GM12878 (cell line): ENCODE measurements at regions not wholly inside any gene's neighbourhood (a gene's known extent, or its start where the extent isn't known, plus 50 kb on each side); places are given as distances from the start of the nearest gene placed in this dataset.

Experiments
- ATAC-seq: fragments of 200-7000 bp; cut with Tn5 transposase; 3 replicates; pipeline ENCODE4 v1.9.1; 2020; ENCODE audit warnings: mild to moderate bottlenecking, moderate library complexity
- BruUV-seq: library from RNA; stranded (reverse); fragments of 400-500 nt; replicated peaks from 2 replicates; lab custom pipeline; 2021; lab: Mats Ljungman, UMichigan
- CTCF ChIA-PET: fragments of 300-600 bp; sonication (Branson Sonifier 250); formaldehyde crosslinking; extraction: SDS; loops from one replicate; lab custom pipeline; 2021; ENCODE audit warnings: inconsistent platforms; lab: Yijun Ruan, JAX
- POLR2A ChIA-PET: fragments of 350-600 bp; formaldehyde crosslinking; extraction: SDS; loops from one replicate; lab custom pipeline; 2021; ENCODE audit warnings: inconsistent platforms; lab: Charles Lee
- RAD21 ChIA-PET: fragments of 300-600 bp; sonication (Branson Sonifier 250); formaldehyde crosslinking; loops from one replicate; lab custom pipeline; 2023; ENCODE audit warnings: antibody characterized with exemption; ENCODE audit not compliant: unreplicated experiment; lab: Charles Lee
- SMC1A ChIA-PET: fragments of 300-600 bp; sonication (Branson Sonifier 250); formaldehyde crosslinking; loops from one replicate; lab custom pipeline; 2023; ENCODE audit not compliant: unreplicated experiment, uncharacterized antibody; lab: Charles Lee
- DNase-seq: peaks from one replicate; pipeline ENCODE4 v3.0.0-alpha.2; 2011; ENCODE audit warnings: low read depth, low spot score
- FAIRE-seq: peaks from 3 replicates; lab custom pipeline; 2011; peaks lifted over from hg19 to GRCh38; lab: Jason Lieb, UNC
- H2AFZ ChIP-seq: 2 replicates; pipeline ENCODE4 v1.6.0; 2011; ENCODE audit warnings: low read depth, low read length, control low read depth; ENCODE audit not compliant: control insufficient read depth
- H3K27ac ChIP-seq: 2 replicates; pipeline ENCODE4 v1.5.1; 2011; ENCODE audit warnings: control low read depth; ENCODE audit not compliant: control insufficient read depth, insufficient read depth
- H3K27me3 ChIP-seq, 2 experiments: replicated peaks in 1 of 2; 2 replicates each; pipeline versions ENCODE4 v1.6.0 to v1.6.1; 2011; ENCODE audit warnings: low read length in 1 of 2; ENCODE audit not compliant: control insufficient read depth in 2 of 2, insufficient read depth in 2 of 2
- H3K36me3 ChIP-seq, 2 experiments: 2 replicates each; pipeline ENCODE4 v1.5.1; 2011; ENCODE audit warnings: low read length in 1 of 2; ENCODE audit not compliant: control insufficient read depth in 2 of 2, insufficient read depth in 2 of 2
- H3K4me1 ChIP-seq: 2 replicates; pipeline ENCODE4 v1.6.1; 2011; ENCODE audit warnings: mild to moderate bottlenecking, low read length, moderate library complexity, mixed read lengths; ENCODE audit not compliant: control insufficient read depth, insufficient read depth
- H3K4me2 ChIP-seq: 2 replicates; pipeline ENCODE4 v1.6.0; 2011; ENCODE audit warnings: control low read depth; ENCODE audit not compliant: control insufficient read depth, insufficient read depth
- H3K4me3 ChIP-seq: fragments of 200-600 bp; sonication (generic); 2 replicates; pipeline ENCODE4 v1.5.1; 2016
- H3K79me2 ChIP-seq: 2 replicates; pipeline ENCODE4 v1.6.0; 2011; ENCODE audit warnings: low read length; ENCODE audit not compliant: control insufficient read depth, insufficient read depth
- H3K9ac ChIP-seq: 2 replicates; pipeline ENCODE4 v1.8.0; 2011; ENCODE audit warnings: low read length, control low read depth, mixed read lengths; ENCODE audit not compliant: control insufficient read depth, insufficient read depth
- H3K9me3 ChIP-seq: replicated peaks from 3 replicates; pipeline ENCODE4 v1.5.1; 2011; ENCODE audit warnings: mild to moderate bottlenecking, low read length; ENCODE audit not compliant: control insufficient read depth, insufficient read depth
- H4K20me1 ChIP-seq: 2 replicates; pipeline ENCODE4 v1.6.0; 2011; ENCODE audit not compliant: control insufficient read depth, insufficient read depth
- BACH1 ChIP-seq: fragments of 450-650 bp; IDR thresholded peaks from 2 replicates; pipeline ENCODE4 v1.6.1; 2017; ENCODE audit warnings: mild to moderate bottlenecking, borderline replicate concordance
- CREB1 ChIP-seq: IDR thresholded peaks from 2 replicates; pipeline ENCODE4 v1.6.1; 2012; ENCODE audit warnings: low read depth, mild to moderate bottlenecking, inconsistent platforms
- EP300 ChIP-seq, 2 experiments: fragments of 150-350 bp in 1 of 2; IDR thresholded peaks; 2 replicates each; pipeline ENCODE4 v1.6.1; 2011 to 2012; ENCODE audit warnings: low read depth in 2 of 2, low read length in 2 of 2, borderline replicate concordance in 1 of 2, improper control_type of control experiment in 1 of 2, inconsistent platforms in 1 of 2; ENCODE audit not compliant: control insufficient read depth in 1 of 2
- FOS ChIP-seq: IDR thresholded peaks from 3 replicates; pipeline ENCODE4 v1.6.1; 2011; ENCODE audit warnings: borderline replicate concordance; ENCODE audit not compliant: insufficient read length; ENCODE audit errors: extremely low read depth
- GABPA ChIP-seq: IDR thresholded peaks from 2 replicates; pipeline ENCODE4 v1.6.1; 2014; ENCODE audit warnings: antibody characterized with exemption, low read depth, mild to moderate bottlenecking, inconsistent platforms
- HDAC2 ChIP-seq: fragments of 200-600 bp; sonication (generic); IDR thresholded peaks from 2 replicates; pipeline ENCODE4 v1.6.1; 2017
- HSF1 ChIP-seq: fragments of 150-350 bp; IDR thresholded peaks from 2 replicates; pipeline ENCODE4 v1.6.1; 2014; ENCODE audit warnings: mild to moderate bottlenecking, low read depth, low read length
- MTA2 ChIP-seq: fragments of 450-650 bp; IDR thresholded peaks from 2 replicates; pipeline ENCODE4 v1.6.1; 2016; ENCODE audit warnings: low read depth, mild to moderate bottlenecking, moderate library complexity
- MYC ChIP-seq: IDR thresholded peaks from 2 replicates; pipeline ENCODE4 v1.6.1; 2011; ENCODE audit warnings: mild to moderate bottlenecking, low read length, moderate library complexity, inconsistent platforms; ENCODE audit not compliant: insufficient read depth, insufficient replicate concordance, insufficient read length, severe bottlenecking
- NFXL1 ChIP-seq: fragments of 450-650 bp; IDR thresholded peaks from 2 replicates; pipeline ENCODE4 v1.6.1; 2017; ENCODE audit warnings: antibody characterized with exemption, mild to moderate bottlenecking, borderline replicate concordance
- SMAD1 ChIP-seq: fragments of 450-650 bp; IDR thresholded peaks from 2 replicates; pipeline ENCODE4 v1.6.1; 2018; ENCODE audit warnings: mild to moderate bottlenecking, low read depth; ENCODE audit not compliant: partially characterized antibody
- TARDBP ChIP-seq: IDR thresholded peaks from 2 replicates; pipeline ENCODE4 v1.6.1; 2016; ENCODE audit warnings: borderline replicate concordance
- YY1 ChIP-seq: IDR thresholded peaks from 2 replicates; pipeline ENCODE4 v1.6.1; 2011; ENCODE audit warnings: low read depth, mild to moderate bottlenecking, low read length
- ZBED1 ChIP-seq: IDR thresholded peaks from 2 replicates; pipeline ENCODE4 v1.6.1; 2016; ENCODE audit warnings: borderline replicate concordance
- ZNF207 ChIP-seq: fragments of 450-650 bp; IDR thresholded peaks from 2 replicates; pipeline ENCODE4 v1.6.1; 2014; ENCODE audit warnings: antibody characterized with exemption, mild to moderate bottlenecking, borderline replicate concordance
- WGBS: methylation state at CpG from one replicate; pipeline ENCODE4 v1.1.6; 2016; ENCODE audit warnings: low lambda C conversion rate; ENCODE audit not compliant: insufficient replicate concordance, insufficient coverage; ENCODE audit errors: missing lambda C conversion rate; 5-methylcytosine and 5-hydroxymethylcytosine counted together
- in situ Hi-C: fragments of 300-500 bp; cut with MboI; formaldehyde crosslinking; loops from 9 replicates; pipeline ENCODE4 v1.14.3; 2018; ENCODE audit warnings: mixed read lengths
- intact Hi-C: fragments of 100-400 bp; cut with micrococcal nuclease; formaldehyde crosslinking; loops from one replicate; pipeline ENCODE4 v1.14.2; 2022; ENCODE audit not compliant: unreplicated experiment
- TF ChIP-seq, protein P1 (sequence below): IDR thresholded peaks from 2 replicates; pipeline ENCODE4 v1.6.1; 2011; ENCODE audit warnings: borderline replicate concordance, low read depth, mild to moderate bottlenecking, moderate library complexity, mixed read lengths, low read length; ENCODE audit not compliant: insufficient read depth; ENCODE audit errors: extremely low read length

DNA sequence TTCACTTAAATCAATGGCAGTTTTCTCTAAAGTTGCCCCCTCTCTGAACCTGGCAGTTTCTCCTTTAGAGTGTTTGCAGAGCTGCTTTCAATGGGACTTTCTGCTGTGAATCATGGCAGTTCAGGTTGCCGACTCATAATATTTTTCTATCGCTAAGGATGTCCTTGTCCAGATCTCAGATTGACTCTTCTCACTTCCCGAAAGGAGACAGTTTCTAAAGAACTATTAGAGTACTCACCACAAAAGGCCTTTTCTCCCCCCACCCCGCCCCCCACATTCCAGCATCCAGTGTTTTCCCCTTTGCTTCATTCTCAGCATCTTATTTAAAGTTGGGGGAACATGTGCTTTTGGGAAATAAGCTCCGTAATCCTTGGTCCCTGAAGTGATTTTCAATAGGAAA lies 443.5 kb upstream of the KLF4 start:
- H3K36me3 ChIP-seq, result no peaks in the 10 kb centered on the region
- SMC1A ChIA-PET, result no interaction called here
- DNase-seq (no peak), ATAC-seq (no peak), FAIRE-seq (no peak)
- no peaks in the 10 kb centered on the region for H3K27me3 ChIP-seq
- no peak overlapping the region for H3K9ac ChIP-seq
- CTCF ChIA-PET, result interaction anchor here (0.7 kb wide), 1 partner anchor 383 kb away, joined by 3 read pairs; no protein-coding TSS in a partner anchor
- H3K4me3 ChIP-seq, result no peak overlapping the region
- RAD21 ChIA-PET, result no interaction called here
- 41% methylated on average over 5 of the region's 5 CpGs for WGBS
- BruUV-seq, result no TSS peak
- H4K20me1 ChIP-seq, result no peaks in the 10 kb centered on the region
- H2AFZ ChIP-seq, result no peak overlapping the region
- TF ChIP-seq ZNF207 (no peak), CREB1 (no peak), SMAD1 (no peak), BACH1 (no peak), HDAC2 (no peak), NFXL1 (no peak), FOS (no peak), MYC (no peak), HSF1 (no peak), ZBED1 (no peak), GABPA (no peak), EP300 (IDR thresholded peaks at IDR 0.05; ENCODE audit: borderline replicate concordance in 1 of 2, control insufficient read depth in 1 of 2, low read depth in 2 of 2, low read length in 2 of 2) (no peak), MTA2 (no peak), YY1 (no peak), TARDBP (no peak)
- TF ChIP-seq, protein P1, sequence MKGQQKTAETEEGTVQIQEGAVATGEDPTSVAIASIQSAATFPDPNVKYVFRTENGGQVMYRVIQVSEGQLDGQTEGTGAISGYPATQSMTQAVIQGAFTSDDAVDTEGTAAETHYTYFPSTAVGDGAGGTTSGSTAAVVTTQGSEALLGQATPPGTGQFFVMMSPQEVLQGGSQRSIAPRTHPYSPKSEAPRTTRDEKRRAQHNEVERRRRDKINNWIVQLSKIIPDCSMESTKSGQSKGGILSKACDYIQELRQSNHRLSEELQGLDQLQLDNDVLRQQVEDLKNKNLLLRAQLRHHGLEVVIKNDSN, result no peak
- in situ Hi-C loops (no loop called here), intact Hi-C loops (no loop called here)
- H3K79me2 ChIP-seq, result no peaks in the 10 kb centered on the region
- POLR2A ChIA-PET, result interaction anchor here (0.6 kb wide), 1 partner anchor 22 kb away, joined by 3 read pairs; no protein-coding TSS in a partner anchor
- H3K4me1 ChIP-seq, result no peaks in the 10 kb centered on the region
- no peak overlapping the region for H3K27ac ChIP-seq
- no peak overlapping the region for H3K4me2 ChIP-seq
- H3K9me3 ChIP-seq, result no peaks in the 10 kb centered on the region
